ENCODE measurements at regions not wholly inside any gene's neighbourhood (a gene's known extent, or its start where the extent isn't known, plus 50 kb on each side); places are given as distances from the start of the nearest gene placed in this dataset.

- intact Hi-C loops (cut with micrococcal nuclease): no loop called here
Observed at GRCh38 chr5:4862500-4862899, 277.6 kb upstream of the ADAMTS16 start.

GRCh38 chr5:4866131-4866659 lies 273.9 kb upstream of the ADAMTS16 start:
- intact Hi-C loops (cut with micrococcal nuclease): no loop called here

DNA sequence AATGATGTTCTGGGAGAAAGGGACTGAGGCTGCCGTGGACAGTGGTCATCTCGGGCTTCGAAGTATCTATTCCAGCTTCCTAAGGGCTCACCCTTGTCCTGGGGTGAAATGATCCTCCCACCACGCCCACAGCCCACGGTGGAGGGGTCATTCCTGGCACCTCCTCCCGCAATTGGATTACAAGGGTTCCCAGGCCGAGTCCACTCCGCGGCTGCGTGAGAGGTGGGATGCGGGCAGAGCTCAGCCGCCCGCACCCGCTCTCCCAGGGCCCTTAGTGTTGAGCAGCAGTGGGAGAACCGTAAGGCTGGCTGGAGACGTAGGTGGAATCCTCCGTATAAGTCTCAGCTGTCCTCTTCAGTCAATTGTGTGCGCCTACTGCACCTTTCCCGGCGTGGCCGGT lies 273.3 kb upstream of the ADAMTS16 start:
- intact Hi-C loops (cut with micrococcal nuclease): no loop called here

DNA sequence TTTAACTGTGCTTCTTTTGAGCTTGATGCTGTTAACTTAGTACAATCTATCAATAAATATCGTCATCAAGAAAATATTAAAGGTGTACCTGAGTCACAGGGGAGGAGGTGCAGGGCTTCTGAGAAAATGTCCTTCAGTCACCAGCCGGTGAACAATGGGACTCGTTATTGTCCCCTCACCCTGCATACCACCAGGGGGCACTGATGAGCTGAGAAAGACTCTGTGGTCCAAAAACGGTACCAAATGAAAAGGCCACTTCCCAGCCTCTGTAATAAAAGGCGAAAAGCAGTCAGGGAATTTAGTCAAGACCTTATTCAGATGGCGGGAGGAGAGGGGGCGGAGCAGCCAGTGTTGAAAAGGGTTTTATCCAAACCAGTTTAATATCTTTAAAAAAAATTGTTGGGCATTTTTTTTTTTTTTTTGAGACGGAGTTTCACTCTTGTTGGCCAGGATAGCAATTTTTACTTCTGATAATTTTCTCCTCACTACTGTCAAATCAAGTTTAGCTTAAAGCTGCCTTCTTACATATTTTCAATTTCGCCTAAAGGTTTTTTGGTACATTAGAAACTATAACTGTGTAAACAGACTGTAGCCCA lies 271.9 kb upstream of the ADAMTS16 start:
- intact Hi-C loops (cut with micrococcal nuclease): loop anchor here (2.0 kb wide), 1 partner anchor 551 kb away; no protein-coding TSS in a partner anchor

DNA sequence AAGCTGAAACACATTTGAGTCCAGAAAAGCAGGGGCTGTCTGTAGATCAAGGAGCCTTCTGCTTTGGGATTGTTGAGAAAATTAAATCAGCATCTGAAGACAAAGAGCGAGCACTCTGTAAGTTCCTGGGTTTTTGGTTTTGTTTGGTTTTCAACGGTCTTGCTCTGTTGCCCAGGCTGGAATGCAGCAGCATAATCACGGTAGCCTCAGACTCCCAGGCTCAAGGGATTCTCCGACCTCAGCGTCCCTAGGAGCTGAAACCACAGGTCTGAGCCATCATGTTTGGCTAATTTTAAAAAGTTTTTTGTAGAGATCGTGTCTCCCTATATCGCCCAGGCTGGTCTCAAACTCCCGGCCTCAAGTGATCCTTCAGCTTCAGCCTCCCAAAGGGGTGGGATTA lies 266.5 kb upstream of the ADAMTS16 start:
- intact Hi-C loops (cut with micrococcal nuclease): no loop called here

DNA sequence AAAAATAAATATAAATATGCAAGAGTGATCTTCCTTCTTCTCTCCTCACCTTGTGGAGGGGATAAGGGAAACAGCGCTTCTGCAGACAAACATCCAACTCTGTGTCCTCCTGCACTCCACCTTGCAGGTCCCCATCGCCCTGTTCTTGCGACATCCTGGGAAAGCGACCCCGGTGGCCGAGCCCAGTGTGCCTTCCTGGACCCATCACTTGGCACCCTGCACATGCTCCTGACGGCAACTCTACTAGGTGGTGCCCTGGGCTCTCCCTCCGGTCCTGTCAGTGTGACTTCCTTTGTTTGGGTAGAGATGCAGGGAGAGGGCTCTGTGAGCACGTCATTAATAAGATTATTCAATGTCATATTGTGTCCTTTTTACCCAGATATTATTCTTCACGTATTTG lies 266.0 kb upstream of the ADAMTS16 start:
- intact Hi-C loops (cut with micrococcal nuclease): no loop called here

DNA sequence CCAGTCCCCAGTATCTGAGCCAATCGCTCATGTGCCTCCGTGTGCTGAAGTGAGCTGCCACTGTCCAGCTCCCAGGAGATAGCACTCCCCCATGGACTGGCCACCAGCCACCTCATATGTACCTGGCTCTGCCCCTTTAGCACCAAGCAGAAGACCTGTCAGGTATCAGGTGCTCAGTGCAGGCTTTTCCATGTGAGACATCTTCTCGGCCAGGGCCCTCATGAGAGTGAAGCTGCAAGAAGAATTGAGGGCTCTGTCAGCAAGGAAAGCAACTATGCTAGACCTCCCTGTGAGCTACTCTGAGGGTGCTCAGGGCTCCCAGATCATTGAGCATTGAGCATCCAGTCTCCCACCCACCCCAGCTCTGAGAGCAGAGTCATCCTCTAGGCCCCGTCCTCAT lies 264.2 kb upstream of the ADAMTS16 start:
- intact Hi-C loops (cut with micrococcal nuclease): no loop called here

DNA sequence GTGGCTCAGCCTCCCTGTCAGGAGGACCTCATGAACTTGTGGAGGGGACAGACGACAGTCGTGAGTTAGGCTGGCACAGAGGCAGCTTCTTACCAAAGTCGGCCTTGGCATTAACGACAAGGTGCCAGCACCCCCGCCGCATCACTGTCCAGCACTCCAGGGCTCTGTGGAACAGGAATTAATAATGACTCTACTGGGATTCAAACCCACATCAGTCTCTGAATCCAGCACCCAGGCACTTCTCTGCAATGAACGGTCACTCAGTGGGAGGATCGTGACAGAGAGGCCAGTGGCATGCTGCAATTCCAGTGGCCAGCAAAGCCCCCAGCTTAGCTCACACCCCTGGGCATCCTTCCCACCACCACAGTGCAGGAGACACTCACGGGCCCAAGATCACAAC lies 263.3 kb upstream of the ADAMTS16 start:
- intact Hi-C loops (cut with micrococcal nuclease): no loop called here

DNA sequence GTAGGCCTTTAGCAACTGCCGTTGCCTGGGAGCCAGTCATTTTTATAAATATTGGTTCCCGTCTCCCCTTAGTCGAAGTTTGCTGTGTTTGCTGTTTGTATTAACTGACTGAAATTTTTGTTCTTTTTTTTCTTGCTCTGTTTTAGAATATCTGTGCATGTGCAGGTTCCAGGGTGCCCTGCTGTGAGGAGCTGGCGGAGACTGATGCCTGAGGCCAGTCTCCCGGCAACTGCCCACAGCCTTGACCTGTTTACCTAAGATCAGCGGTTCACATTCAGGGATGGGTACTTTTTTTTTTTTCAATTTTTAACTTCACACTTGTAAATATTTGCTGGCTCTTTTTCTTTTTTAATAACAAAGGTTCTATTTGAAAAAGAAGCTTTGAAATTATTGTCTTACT lies 262.6 kb upstream of the ADAMTS16 start:
- intact Hi-C loops (cut with micrococcal nuclease): no loop called here

DNA sequence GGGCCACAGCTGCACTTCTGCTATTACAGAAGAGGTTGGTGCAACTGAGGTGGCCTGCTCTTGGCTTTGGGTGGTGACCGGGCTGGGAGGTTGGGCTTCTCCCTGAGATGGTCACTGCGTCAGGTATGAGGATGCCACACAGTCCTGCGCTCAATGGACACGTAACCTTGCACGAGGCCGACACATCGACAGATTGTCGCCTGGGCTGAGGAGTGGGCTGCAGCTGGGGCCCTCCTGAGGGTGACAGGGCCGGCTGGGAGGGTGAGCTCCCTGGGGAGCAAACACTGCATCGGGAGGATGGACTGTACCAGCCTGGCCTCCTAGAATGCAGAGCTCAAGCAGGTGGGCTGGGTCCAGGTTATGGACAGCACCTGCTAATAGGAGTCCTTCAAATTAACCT lies 261.1 kb upstream of the ADAMTS16 start:
- intact Hi-C loops (cut with micrococcal nuclease): loop anchor here (1.0 to 2.0 kb wide), 2 partner anchors 63 to 262 kb away; partner anchors contain the start of gene ADAMTS16

GRCh38 chr5:4879693-4880303 lies 260.3 kb upstream of the ADAMTS16 start:
- intact Hi-C loops (cut with micrococcal nuclease): loop anchor here (1.0 to 2.0 kb wide), 3 partner anchors 63 to 539 kb away; partner anchors contain the start of gene ADAMTS16

- intact Hi-C loops (cut with micrococcal nuclease): loop anchor here (2.0 kb wide), 1 partner anchor 538 kb away; no protein-coding TSS in a partner anchor
Observed at GRCh38 chr5:4880304-4880741, 259.8 kb upstream of the ADAMTS16 start.

DNA sequence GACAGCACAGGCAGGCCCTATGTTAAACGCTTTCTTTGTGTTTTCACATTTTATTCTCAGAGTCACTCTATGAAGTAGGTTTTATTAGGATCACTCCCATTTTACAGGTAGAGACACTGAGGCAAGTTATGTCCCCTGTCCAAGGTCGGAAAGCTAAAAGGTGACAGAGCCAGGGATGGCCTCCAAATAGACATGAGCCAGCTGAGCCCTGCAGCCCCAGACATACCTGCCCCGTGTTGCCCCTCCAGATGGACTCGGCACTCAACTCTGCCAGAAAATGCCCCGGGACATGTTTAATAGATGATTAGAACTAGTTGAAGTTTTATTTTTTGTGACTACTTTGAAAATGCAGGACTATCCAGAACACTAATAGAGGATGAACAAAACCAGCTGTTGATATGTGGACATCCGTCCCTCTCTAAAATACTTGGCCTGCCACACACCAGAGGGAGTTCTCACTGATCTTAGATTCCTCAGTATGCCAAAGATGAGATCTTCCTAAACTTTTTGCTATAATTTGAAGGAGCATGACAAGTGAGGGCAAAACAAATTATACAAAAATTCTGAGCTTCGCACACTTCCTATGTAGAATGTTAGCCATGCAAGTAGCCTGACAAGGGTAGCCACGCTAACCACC lies 258.6 kb upstream of the ADAMTS16 start:
- intact Hi-C loops (cut with micrococcal nuclease): loop anchor here (2.0 kb wide), 1 partner anchor 537 kb away; no protein-coding TSS in a partner anchor

GRCh38 chr5:4882186-4882585 lies 257.9 kb upstream of the ADAMTS16 start:
- intact Hi-C loops (cut with micrococcal nuclease): no loop called here

DNA sequence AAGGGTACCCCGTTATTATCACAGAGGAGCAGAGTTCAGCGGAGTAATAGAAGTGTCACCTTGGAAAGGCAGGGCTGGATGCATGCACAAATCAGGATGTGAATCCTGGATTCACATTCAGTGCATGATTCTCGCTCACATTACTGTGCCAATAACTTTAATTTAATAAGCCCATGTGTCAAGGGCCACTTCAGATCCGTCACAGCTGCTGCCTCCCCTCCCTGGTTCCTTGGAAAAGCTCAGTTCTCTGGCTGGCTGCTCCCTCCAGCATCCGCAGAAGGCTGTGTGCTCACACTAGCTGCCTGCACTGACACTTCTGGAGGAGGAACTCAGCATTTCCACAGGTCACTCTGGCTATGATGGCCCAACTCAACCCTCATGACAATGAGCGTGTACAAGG lies 256.8 kb upstream of the ADAMTS16 start:
- intact Hi-C loops (cut with micrococcal nuclease): no loop called here

GRCh38 chr5:4893063-4893744 lies 246.9 kb upstream of the ADAMTS16 start:
- intact Hi-C loops (cut with micrococcal nuclease): no loop called here

DNA sequence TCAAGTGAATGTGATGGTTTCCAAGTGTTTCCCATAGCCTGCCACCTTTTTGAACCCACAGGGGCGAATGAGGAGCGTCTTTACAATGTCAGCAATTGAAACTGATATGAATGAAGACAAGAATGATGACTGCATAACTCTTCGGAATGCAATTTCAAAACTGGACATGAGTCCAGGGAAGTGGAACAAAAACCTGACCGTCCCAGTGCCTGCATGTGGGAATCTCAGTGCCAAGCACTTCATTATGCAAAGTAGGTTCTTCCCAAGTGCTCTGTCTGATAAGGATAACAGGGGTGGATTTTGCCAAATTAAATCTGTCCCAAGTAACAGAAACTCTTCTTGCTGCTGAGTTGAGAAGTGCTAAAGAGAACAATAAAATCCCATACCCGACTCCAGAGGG lies 243.8 kb upstream of the ADAMTS16 start:
- intact Hi-C loops (cut with micrococcal nuclease): no loop called here

GRCh38 chr5:4901305-4901811 lies 238.8 kb upstream of the ADAMTS16 start:
- intact Hi-C loops (cut with micrococcal nuclease): no loop called here

DNA sequence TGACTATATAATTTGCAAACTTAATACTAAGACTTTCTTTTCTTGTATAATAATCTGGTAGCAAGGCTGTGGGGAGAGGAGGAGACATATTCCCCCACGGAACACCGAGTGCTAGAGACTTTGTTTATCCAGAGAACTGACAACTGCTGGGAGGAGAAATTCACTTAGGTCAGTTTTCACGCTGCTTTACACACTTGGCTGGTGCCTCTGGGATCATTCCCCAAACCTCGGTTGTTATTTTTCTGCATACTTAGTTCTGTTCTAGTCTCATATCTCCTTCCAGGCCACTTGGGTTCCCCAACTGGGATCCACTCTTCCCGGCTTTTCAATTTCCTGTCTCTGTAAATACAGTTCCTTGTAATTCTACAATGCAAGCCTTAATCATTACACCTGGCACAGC lies 238.2 kb upstream of the ADAMTS16 start:
- intact Hi-C loops (cut with micrococcal nuclease): no loop called here

DNA sequence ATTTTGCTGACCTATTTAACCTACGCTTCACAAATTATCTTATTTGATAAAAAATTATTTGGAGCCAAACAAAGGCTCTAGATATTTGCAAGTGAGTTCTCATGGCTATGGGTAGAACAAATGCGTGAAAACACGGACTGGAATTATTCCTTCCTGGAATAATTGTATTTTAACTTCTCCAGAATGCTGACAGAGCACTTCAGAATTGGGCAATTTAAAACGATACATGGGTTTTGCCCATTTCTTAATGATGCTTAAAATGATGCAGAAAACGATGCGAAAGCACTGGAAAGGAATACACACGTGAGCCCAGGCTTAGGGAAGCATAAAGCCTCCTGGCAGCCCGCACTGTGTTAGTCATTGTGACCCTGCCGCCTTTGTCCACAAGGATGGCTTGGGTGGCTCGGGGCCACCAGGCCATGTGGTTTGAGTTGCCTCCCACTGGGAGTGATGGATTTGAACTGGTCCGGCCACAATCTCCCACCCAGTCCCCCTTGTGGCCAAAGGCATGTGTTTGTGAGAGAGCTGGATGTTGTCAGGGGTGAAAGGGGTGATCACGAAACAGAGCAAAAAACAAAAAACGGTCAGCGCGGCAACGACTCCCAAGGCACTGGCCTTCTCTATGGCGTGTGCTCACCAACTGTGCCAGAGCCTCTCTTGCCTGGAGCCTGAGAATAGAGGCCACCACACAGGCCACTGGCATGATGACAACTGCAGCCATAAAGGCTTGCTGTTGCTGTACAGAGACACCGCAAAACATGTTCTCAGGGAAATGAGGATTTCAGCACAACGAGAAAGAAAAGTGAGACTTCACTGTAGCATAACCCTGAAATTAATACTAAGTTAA lies 234.2 kb upstream of the ADAMTS16 start:
- intact Hi-C loops (cut with micrococcal nuclease): no loop called here

DNA sequence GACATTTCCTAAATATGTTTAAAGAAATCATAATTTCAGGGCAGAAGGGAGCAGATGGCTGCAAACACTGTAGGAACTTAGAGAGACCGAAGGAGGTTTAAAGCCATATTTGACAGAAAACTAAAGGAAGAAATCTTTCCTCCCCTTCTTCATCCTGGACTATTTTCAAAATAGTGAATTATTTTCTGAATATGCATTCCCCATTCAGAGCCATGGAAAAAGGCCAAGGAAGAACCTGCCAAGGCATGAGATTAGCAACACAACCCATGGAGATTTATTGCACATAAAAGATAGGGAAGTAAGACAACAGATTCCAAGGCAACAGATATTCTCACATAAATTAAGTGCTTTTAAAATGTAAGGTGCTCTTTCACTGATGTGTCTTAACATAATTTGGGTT lies 233.3 kb upstream of the ADAMTS16 start:
- intact Hi-C loops (cut with micrococcal nuclease): no loop called here
